IMR-90 (cell line): ENCODE measurements at regions not wholly inside any gene's neighbourhood (a gene's known extent, or its start where the extent isn't known, plus 50 kb on each side); places are given as distances from the start of the nearest gene placed in this dataset.

Experiments
- ATAC-seq: fragments of 200-7000 bp; cut with Tn5 transposase; 2 replicates; pipeline ENCODE4 v1.9.1; 2020; ENCODE audit warnings: low read depth, mild to moderate bottlenecking, moderate library complexity
- BruUV-seq: library from RNA; stranded (reverse); fragments of 400-500 nt; replicated peaks from 2 replicates; lab custom pipeline; 2021; lab: Mats Ljungman, UMichigan
- CTCF ChIA-PET: fragments of 300-600 bp; formaldehyde crosslinking; extraction: SDS; loops from one replicate; lab custom pipeline; 2021; ENCODE audit warnings: antibody characterized with exemption; lab: Yijun Ruan, JAX
- POLR2A ChIA-PET: fragments of 300-600 bp; sonication (Branson Sonifier 250); formaldehyde crosslinking; loops from one replicate; lab custom pipeline; 2022; ENCODE audit warnings: antibody characterized with exemption; ENCODE audit not compliant: unreplicated experiment; lab: Charles Lee
- DNase-seq: peaks from one replicate; pipeline ENCODE4 v3.0.0; 2013
- H2AFZ ChIP-seq: replicated peaks from 2 replicates; pipeline ENCODE3; 2013; ENCODE audit warnings: low read length, mild to moderate bottlenecking; ENCODE audit not compliant: poor library complexity
- H2AK5ac ChIP-seq: 2 replicates; pipeline ENCODE4 v1.6.1; 2013; ENCODE audit warnings: low read depth, low read length, inconsistent platforms
- H2AK9ac ChIP-seq: replicated peaks from 2 replicates; pipeline ENCODE3; 2013; ENCODE audit warnings: mild to moderate bottlenecking, low read depth, low read length, moderate library complexity; ENCODE audit not compliant: poor library complexity
- H2BK120ac ChIP-seq: 2 replicates; pipeline ENCODE4 v1.6.1; 2013; ENCODE audit warnings: low read depth, low read length, inconsistent platforms
- H2BK15ac ChIP-seq: 3 replicates; pipeline ENCODE4 v1.6.1; 2013; ENCODE audit warnings: low read depth, low read length, inconsistent platforms
- H2BK20ac ChIP-seq: 2 replicates; pipeline ENCODE4 v1.6.1; 2013; ENCODE audit warnings: low read depth, mild to moderate bottlenecking, inconsistent platforms, low read length, moderate library complexity
- H2BK5ac ChIP-seq: 2 replicates; pipeline ENCODE4 v1.6.1; 2013; ENCODE audit warnings: mild to moderate bottlenecking, low read depth, low read length, inconsistent platforms; ENCODE audit not compliant: poor library complexity, severe bottlenecking
- H3K14ac ChIP-seq: replicated peaks from 2 replicates; pipeline ENCODE4 v1.6.1; 2013; ENCODE audit warnings: low read depth, low read length, inconsistent platforms
- H3K18ac ChIP-seq: 2 replicates; pipeline ENCODE4 v1.6.1; 2013; ENCODE audit warnings: low read depth, low read length, control low read depth
- H3K23ac ChIP-seq: 2 replicates; pipeline ENCODE4 v1.6.1; 2013; ENCODE audit warnings: low read depth, low read length, inconsistent platforms
- H3K27ac ChIP-seq: 2 replicates; pipeline ENCODE4 v1.5.1; 2013; ENCODE audit warnings: mild to moderate bottlenecking, control low read depth, low read length; ENCODE audit not compliant: insufficient read depth
- H3K27me3 ChIP-seq: 2 replicates; pipeline ENCODE4 v1.6.1; 2013; ENCODE audit warnings: low read length; ENCODE audit not compliant: control insufficient read depth, insufficient read depth
- H3K36me3 ChIP-seq: 2 replicates; pipeline ENCODE4 v1.6.1; 2013; ENCODE audit warnings: low read length, mixed read lengths; ENCODE audit not compliant: control insufficient read depth, insufficient read depth
- H3K4ac ChIP-seq: 2 replicates; pipeline ENCODE4 v1.6.1; 2013; ENCODE audit warnings: low read depth, low read length, inconsistent platforms
- H3K4me1 ChIP-seq: 2 replicates; pipeline ENCODE4 v1.6.1; 2013; ENCODE audit warnings: low read length, mixed read lengths; ENCODE audit not compliant: control insufficient read depth, insufficient read depth
- H3K4me2 ChIP-seq: 2 replicates; pipeline ENCODE4 v1.6.1; 2013; ENCODE audit warnings: low read depth, mild to moderate bottlenecking, control low read depth, low read length, moderate library complexity
- H3K4me3 ChIP-seq: 2 replicates; pipeline ENCODE4 v1.5.1; 2013; ENCODE audit warnings: low read depth, mild to moderate bottlenecking, control low read depth, low read length, moderate library complexity; ENCODE audit not compliant: insufficient read depth
- H3K56ac ChIP-seq: 2 replicates; pipeline ENCODE4 v1.6.1; 2013; ENCODE audit warnings: low read length, inconsistent platforms; ENCODE audit not compliant: insufficient read depth; ENCODE audit errors: extremely low read depth
- H3K79me1 ChIP-seq, 2 experiments: 2 replicates each; pipeline ENCODE4 v1.6.1; 2013; ENCODE audit warnings: low read length in 2 of 2, inconsistent platforms in 1 of 2, low read depth in 1 of 2
- H3K9ac ChIP-seq: 2 replicates; pipeline ENCODE4 v1.6.1; 2013; ENCODE audit warnings: low read depth, low read length, control low read depth
- H3K9me1 ChIP-seq: 2 replicates; pipeline ENCODE4 v1.6.1; 2013; ENCODE audit warnings: low read length, inconsistent platforms; ENCODE audit not compliant: insufficient read depth
- H3K9me3 ChIP-seq: 2 replicates; pipeline ENCODE4 v1.6.1; 2013; ENCODE audit warnings: low read length; ENCODE audit not compliant: control insufficient read depth, insufficient read depth
- H4K20me1 ChIP-seq: 2 replicates; pipeline ENCODE4 v1.6.1; 2013; ENCODE audit warnings: low read length, inconsistent platforms; ENCODE audit not compliant: insufficient read depth
- H4K5ac ChIP-seq: 2 replicates; pipeline ENCODE4 v1.6.1; 2013; ENCODE audit warnings: mild to moderate bottlenecking, low read depth, low read length, control low read depth
- H4K8ac ChIP-seq, 2 experiments: 2 replicates each; pipeline ENCODE4 v1.6.1; 2013; ENCODE audit warnings: low read depth in 2 of 2, low read length in 2 of 2, control low read depth in 1 of 2, inconsistent platforms in 1 of 2
- H4K91ac ChIP-seq: 2 replicates; pipeline ENCODE4 v1.6.1; 2013; ENCODE audit warnings: low read depth, low read length, inconsistent platforms; ENCODE audit not compliant: insufficient read depth
- BHLHE40 ChIP-seq: fragments of 150-350 bp; IDR thresholded peaks from 2 replicates; pipeline ENCODE4 v1.6.1; 2016; ENCODE audit warnings: mild to moderate bottlenecking, low read depth, low read length
- CEBPB ChIP-seq: IDR thresholded peaks from 2 replicates; pipeline ENCODE4 v1.6.1; 2012; ENCODE audit warnings: low read depth, low read length, improper control_type of control experiment
- CHD1 ChIP-seq: IDR thresholded peaks from 2 replicates; pipeline ENCODE4 v1.6.1; 2012; ENCODE audit warnings: low read depth, low read length, improper control_type of control experiment
- FOS ChIP-seq: fragments of 150-350 bp; IDR thresholded peaks from 2 replicates; pipeline ENCODE4 v1.6.1; 2016; ENCODE audit warnings: low read depth, low read length
- MAZ ChIP-seq: IDR thresholded peaks from 2 replicates; pipeline ENCODE4 v1.6.1; 2012; ENCODE audit warnings: low read depth, mild to moderate bottlenecking, low read length, improper control_type of control experiment, moderate library complexity, borderline replicate concordance
- MXI1 ChIP-seq: IDR thresholded peaks from 2 replicates; pipeline ENCODE4 v1.6.1; 2012; ENCODE audit warnings: low read depth, mild to moderate bottlenecking, low read length, moderate library complexity, borderline replicate concordance
- NFE2L2 ChIP-seq: fragments of 150-350 bp; IDR thresholded peaks from 2 replicates; pipeline ENCODE4 v1.6.1; 2016; ENCODE audit warnings: low read depth, mild to moderate bottlenecking, low read length
- POLR2A ChIP-seq: IDR thresholded peaks from 2 replicates; pipeline ENCODE4 v1.6.1; 2012; ENCODE audit warnings: mild to moderate bottlenecking, low read depth, low read length
- RAD21 ChIP-seq: IDR thresholded peaks from 2 replicates; pipeline ENCODE4 v1.6.1; 2012; ENCODE audit warnings: low read length, improper control_type of control experiment
- RCOR1 ChIP-seq: IDR thresholded peaks from 2 replicates; pipeline ENCODE4 v1.6.1; 2012; ENCODE audit warnings: mild to moderate bottlenecking, low read length, improper control_type of control experiment; ENCODE audit not compliant: insufficient replicate concordance
- RFX5 ChIP-seq: IDR thresholded peaks from 2 replicates; pipeline ENCODE4 v1.8.0; 2012; ENCODE audit warnings: low read depth, mild to moderate bottlenecking, low read length, moderate library complexity
- SMC3 ChIP-seq: fragments of 150-350 bp; IDR thresholded peaks from 2 replicates; pipeline ENCODE4 v1.6.1; 2016; ENCODE audit warnings: low read depth, mild to moderate bottlenecking, antibody characterized with exemption, low read length, moderate library complexity
- WGBS, 2 experiments: methylation state at CpG; one replicate each; pipeline versions ENCODE4 v1.1.5 to v1.1.7; 2013; ENCODE audit warnings: missing lambda C conversion rate in 2 of 2; ENCODE audit not compliant: insufficient read length in 1 of 2; ENCODE audit errors: extremely low coverage in 2 of 2; 5-methylcytosine and 5-hydroxymethylcytosine counted together
- dilution Hi-C: fragments of 300-500 bp; cut with HindIII; formaldehyde crosslinking; loops from one replicate; pipeline ENCODE4 v1.14.3; 2018; ENCODE audit warnings: low sequenced_read_pairs; ENCODE audit not compliant: unreplicated experiment
- in situ Hi-C: fragments of 300-500 bp; cut with MboI; formaldehyde crosslinking; loops from 3 replicates; pipeline ENCODE4 v1.14.3; 2019; ENCODE audit warnings: low sequenced_read_pairs, inconsistent platforms, mixed read lengths
- intact Hi-C: fragments of 100-400 bp; cut with micrococcal nuclease; formaldehyde crosslinking; loops from 2 replicates; pipeline ENCODE4 v1.10.0; 2022
- TF ChIP-seq, protein P1 (sequence below): conservative IDR thresholded peaks from 2 replicates; pipeline ENCODE4 v1.5.1; 2012; ENCODE audit warnings: mild to moderate bottlenecking, low read depth, low read length, improper control_type of control experiment
- TF ChIP-seq, protein P2 (sequence below): fragments of 150-350 bp; IDR thresholded peaks from 2 replicates; pipeline ENCODE4 v1.6.1; 2017; ENCODE audit warnings: mild to moderate bottlenecking, antibody characterized with exemption, low read length, low read depth
- TF ChIP-seq, protein P3 (sequence below): fragments of 150-350 bp; IDR thresholded peaks from 2 replicates; pipeline ENCODE4 v1.6.1; 2016; ENCODE audit warnings: low read depth, mild to moderate bottlenecking, low read length, moderate library complexity, borderline replicate concordance

DNA sequence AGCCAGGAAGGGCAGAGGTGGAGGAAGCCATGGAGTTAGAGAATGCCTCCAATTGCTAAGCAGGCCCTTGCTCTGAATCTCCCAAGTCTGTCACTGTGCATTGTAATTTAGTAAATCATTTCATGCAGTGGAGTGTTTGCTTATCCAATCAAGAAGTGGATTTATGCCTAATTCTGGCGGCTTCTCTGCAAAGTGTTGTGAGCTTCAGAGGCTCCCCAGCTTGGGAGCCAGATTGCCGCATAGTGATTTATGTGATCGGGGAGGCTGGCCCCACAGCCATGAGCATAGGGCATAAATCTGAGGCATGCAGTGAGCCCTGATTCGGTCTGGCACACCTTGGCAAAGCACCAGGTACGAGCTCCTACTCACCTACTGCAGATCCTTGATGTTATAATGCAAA lies 520.8 kb downstream of the HS3ST4 start:
- Histone ChIP-seq H3K36me3 (no peaks in the 10 kb centered on the region), H2BK120ac (no peak overlapping the region), H3K9ac (no peak overlapping the region), H2BK5ac (no peak overlapping the region), H3K14ac (no peak overlapping the region), H3K23ac (no peak overlapping the region), H3K9me1 (no peaks in the 10 kb centered on the region), H4K5ac (no peak overlapping the region), H4K20me1 (no peaks in the 10 kb centered on the region), H3K9me3 (peaks cover 9% of the 10 kb centered on the region; the same call in 1 of the 2 replicates), H3K4me2 (no peak overlapping the region), H3K4me3 (no peak overlapping the region), H2BK20ac (no peak overlapping the region), H3K4ac (no peak overlapping the region), H2AK9ac (no peak overlapping the region), H3K56ac (no peak overlapping the region), H3K18ac (no peak overlapping the region), H3K27me3 (no peaks in the 10 kb centered on the region), H3K79me1 (no peaks in the 10 kb centered on the region), H2BK15ac (no peak overlapping the region), H4K91ac (no peak overlapping the region), H2AK5ac (no peak overlapping the region), H3K27ac (no peak overlapping the region), H3K4me1 (no peaks in the 10 kb centered on the region), H2AFZ (no peak overlapping the region), H4K8ac (no peak overlapping the region)
- 60% methylated on average over 1 of the region's 5 CpGs; no CpG with 5 or more reads in 1 of the 2 experiments for whole genome bisulfite sequencing, 2 experiments
- in situ Hi-C loops = no loop called here
- intact Hi-C loops = no loop called here
- dilution Hi-C loops = no loop called here
- ATAC-seq (no peak), DNase-seq (no peak)
- TF ChIP-seq, protein P1, sequence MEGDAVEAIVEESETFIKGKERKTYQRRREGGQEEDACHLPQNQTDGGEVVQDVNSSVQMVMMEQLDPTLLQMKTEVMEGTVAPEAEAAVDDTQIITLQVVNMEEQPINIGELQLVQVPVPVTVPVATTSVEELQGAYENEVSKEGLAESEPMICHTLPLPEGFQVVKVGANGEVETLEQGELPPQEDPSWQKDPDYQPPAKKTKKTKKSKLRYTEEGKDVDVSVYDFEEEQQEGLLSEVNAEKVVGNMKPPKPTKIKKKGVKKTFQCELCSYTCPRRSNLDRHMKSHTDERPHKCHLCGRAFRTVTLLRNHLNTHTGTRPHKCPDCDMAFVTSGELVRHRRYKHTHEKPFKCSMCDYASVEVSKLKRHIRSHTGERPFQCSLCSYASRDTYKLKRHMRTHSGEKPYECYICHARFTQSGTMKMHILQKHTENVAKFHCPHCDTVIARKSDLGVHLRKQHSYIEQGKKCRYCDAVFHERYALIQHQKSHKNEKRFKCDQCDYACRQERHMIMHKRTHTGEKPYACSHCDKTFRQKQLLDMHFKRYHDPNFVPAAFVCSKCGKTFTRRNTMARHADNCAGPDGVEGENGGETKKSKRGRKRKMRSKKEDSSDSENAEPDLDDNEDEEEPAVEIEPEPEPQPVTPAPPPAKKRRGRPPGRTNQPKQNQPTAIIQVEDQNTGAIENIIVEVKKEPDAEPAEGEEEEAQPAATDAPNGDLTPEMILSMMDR = no peak
- TF ChIP-seq BHLHE40 (no peak), RFX5 (no peak), RAD21 (no peak), RCOR1 (no peak), FOS (no peak), CEBPB (no peak), CHD1 (no peak), POLR2A (no peak), MAZ (no peak), SMC3 (no peak), NFE2L2 (no peak), MXI1 (no peak)
- TF ChIP-seq, protein P2, sequence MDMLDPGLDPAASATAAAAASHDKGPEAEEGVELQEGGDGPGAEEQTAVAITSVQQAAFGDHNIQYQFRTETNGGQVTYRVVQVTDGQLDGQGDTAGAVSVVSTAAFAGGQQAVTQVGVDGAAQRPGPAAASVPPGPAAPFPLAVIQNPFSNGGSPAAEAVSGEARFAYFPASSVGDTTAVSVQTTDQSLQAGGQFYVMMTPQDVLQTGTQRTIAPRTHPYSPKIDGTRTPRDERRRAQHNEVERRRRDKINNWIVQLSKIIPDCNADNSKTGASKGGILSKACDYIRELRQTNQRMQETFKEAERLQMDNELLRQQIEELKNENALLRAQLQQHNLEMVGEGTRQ = no peak
- TF ChIP-seq, protein P3, sequence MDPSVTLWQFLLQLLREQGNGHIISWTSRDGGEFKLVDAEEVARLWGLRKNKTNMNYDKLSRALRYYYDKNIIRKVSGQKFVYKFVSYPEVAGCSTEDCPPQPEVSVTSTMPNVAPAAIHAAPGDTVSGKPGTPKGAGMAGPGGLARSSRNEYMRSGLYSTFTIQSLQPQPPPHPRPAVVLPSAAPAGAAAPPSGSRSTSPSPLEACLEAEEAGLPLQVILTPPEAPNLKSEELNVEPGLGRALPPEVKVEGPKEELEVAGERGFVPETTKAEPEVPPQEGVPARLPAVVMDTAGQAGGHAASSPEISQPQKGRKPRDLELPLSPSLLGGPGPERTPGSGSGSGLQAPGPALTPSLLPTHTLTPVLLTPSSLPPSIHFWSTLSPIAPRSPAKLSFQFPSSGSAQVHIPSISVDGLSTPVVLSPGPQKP = no peak
- POLR2A ChIA-PET = no interaction called here
- no TSS peak for BruUV-seq
- CTCF ChIA-PET = no interaction called here
